C4-2B (cell line): ENCODE measurements at regions not wholly inside any gene's neighbourhood (a gene's known extent, or its start where the extent isn't known, plus 50 kb on each side); places are given as distances from the start of the nearest gene placed in this dataset.

Source experiments
- H3K27ac ChIP-seq: fragments of 450-650 bp; 2 replicates; pipeline ENCODE4 v1.5.1; 2017
- CTCF ChIP-seq: fragments of 450-650 bp; conservative IDR thresholded peaks from 2 replicates; pipeline ENCODE4 v1.5.1; 2017; ENCODE audit warnings: mild to moderate bottlenecking
- ZFX ChIP-seq: fragments of 450-650 bp; IDR thresholded peaks from 2 replicates; pipeline ENCODE4 v1.6.1; 2017

GRCh38 chr12:41907021-41907420 lies 237.7 kb downstream of the GXYLT1 start:
- TF ChIP-seq ZFX (no peak), CTCF (no peak)

GRCh38 chr12:41905759-41906297 lies 238.8 kb downstream of the GXYLT1 start:
- H3K27ac ChIP-seq, result no peak overlapping the region
- TF ChIP-seq ZFX (no peak), CTCF (no peak)

More at GRCh38 chr12:41907021-41907420, 237.7 kb downstream of the GXYLT1 start:
- no peak overlapping the region for H3K27ac ChIP-seq

- no peak for TF ChIP-seq ZFX
- no peak overlapping the region for H3K27ac ChIP-seq
Observed at GRCh38 chr12:41905073-41905758, 239.5 kb downstream of the GXYLT1 start.

- H3K27ac ChIP-seq, result no peak overlapping the region
- TF ChIP-seq CTCF (no peak), ZFX (no peak)
Observed at GRCh38 chr12:41904041-41904440, 240.6 kb downstream of the GXYLT1 start.

- no peak overlapping the region for H3K27ac ChIP-seq
- TF ChIP-seq CTCF, result no peak
- TF ChIP-seq ZFX, result no peak
Observed at GRCh38 chr12:41903014-41903708, 241.5 kb downstream of the GXYLT1 start.

- TF ChIP-seq CTCF, result no peak
- TF ChIP-seq ZFX, result no peak
- no peak overlapping the region for H3K27ac ChIP-seq
Observed at GRCh38 chr12:41899577-41899976, 245.1 kb downstream of the GXYLT1 start.

- no peak overlapping the region for H3K27ac ChIP-seq
- TF ChIP-seq CTCF (no peak), ZFX (no peak)
Observed at GRCh38 chr12:41897593-41897992, 247.1 kb downstream of the GXYLT1 start.
